ENCODE measurements at regions not wholly inside any gene's neighbourhood (a gene's known extent, or its start where the extent isn't known, plus 50 kb on each side); places are given as distances from the start of the nearest gene placed in this dataset.

GRCh38 chr5:8813180-8813579 lies 732.7 kb downstream of the SEMA5A start:
- Histone ChIP-seq H3K4me3 (no peak overlapping the region), H3K9me3 (no peaks in the 10 kb centered on the region), H3K27me3 (no peaks in the 10 kb centered on the region), H3K36me3 (no peaks in the 10 kb centered on the region), H3K27ac (no peak overlapping the region), H3K4me1 (no peaks in the 10 kb centered on the region)
- DNase-seq = no peak
- intact Hi-C loops (cut with DNase I; ENCODE audit: low total_unique reads) = no loop called here
- no peak for TF ChIP-seq CTCF (IDR thresholded peaks at IDR 0.05)

GRCh38 chr5:8814105-8814504 lies 731.8 kb downstream of the SEMA5A start:
- no peaks in the 10 kb centered on the region for H3K4me1 ChIP-seq
- intact Hi-C loops (cut with DNase I; ENCODE audit: low total_unique reads) = no loop called here
- no peak for TF ChIP-seq CTCF (IDR thresholded peaks at IDR 0.05)
- H3K27ac ChIP-seq = no peak overlapping the region
- H3K9me3 ChIP-seq = no peaks in the 10 kb centered on the region
- H3K4me3 ChIP-seq = no peak overlapping the region
- H3K27me3 ChIP-seq = no peaks in the 10 kb centered on the region
- no peaks in the 10 kb centered on the region for H3K36me3 ChIP-seq
- no peak for DNase-seq

GRCh38 chr5:8824371-8824770 lies 721.5 kb downstream of the SEMA5A start:
- Histone ChIP-seq H3K27ac (no peak overlapping the region), H3K36me3 (no peaks in the 10 kb centered on the region), H3K27me3 (no peaks in the 10 kb centered on the region), H3K4me3 (no peak overlapping the region), H3K9me3 (peaks cover 0 to 12% (median 3%) of the 10 kb centered on the region in 3 donors), H3K4me1 (peaks cover 0 to 7% (median 0%) of the 10 kb centered on the region in 4 donors)
- intact Hi-C loops (cut with DNase I; ENCODE audit: low total_unique reads) = no loop called here
- DNase-seq = no peak
- no peak for TF ChIP-seq CTCF (IDR thresholded peaks at IDR 0.05)

- no peaks in the 10 kb centered on the region for H3K27me3 ChIP-seq
- intact Hi-C loops (cut with DNase I; ENCODE audit: low total_unique reads) = loop anchor here (1.0 kb wide), 1 partner anchor 21 kb away; no protein-coding TSS in a partner anchor
- H3K27ac ChIP-seq = no peak overlapping the region
- TF ChIP-seq CTCF (IDR thresholded peaks at IDR 0.05) = no peak
- peaks cover 0 to 8% (median 0%) of the 10 kb centered on the region in 4 donors for H3K4me1 ChIP-seq
- no peaks in the 10 kb centered on the region for H3K36me3 ChIP-seq
- no peak overlapping the region for H3K4me3 ChIP-seq
- DNase-seq = no peak
- peaks cover 0 to 6% (median 0%) of the 10 kb centered on the region in 3 donors for H3K9me3 ChIP-seq
These were observed 720.6 kb downstream of the SEMA5A start for GRCh38 chr5:8825139-8825757.

- no peak for TF ChIP-seq CTCF (IDR thresholded peaks at IDR 0.05)
- intact Hi-C loops (cut with DNase I; ENCODE audit: low total_unique reads) = no loop called here
- H3K4me1 ChIP-seq = peaks cover 0 to 8% (median 0%) of the 10 kb centered on the region in 4 donors
These were observed 719.4 kb downstream of the SEMA5A start for GRCh38 chr5:8826508-8826907.

More at GRCh38 chr5:8826508-8826907, 719.4 kb downstream of the SEMA5A start:
- no peak overlapping the region for H3K27ac ChIP-seq
- H3K9me3 ChIP-seq = no peaks in the 10 kb centered on the region
- no peaks in the 10 kb centered on the region for H3K36me3 ChIP-seq
- DNase-seq = no peak
- H3K4me3 ChIP-seq = no peak overlapping the region
- no peaks in the 10 kb centered on the region for H3K27me3 ChIP-seq

Measured in tibial artery (tissue), 4 donors.